Caco-2 (cell line): ENCODE measurements at regions not wholly inside any gene's neighbourhood (a gene's known extent, or its start where the extent isn't known, plus 50 kb on each side); places are given as distances from the start of the nearest gene placed in this dataset.

Experiments used
- BruUV-seq: library from RNA; stranded (reverse); fragments of 400-500 nt; replicated peaks from 2 replicates; lab custom pipeline; 2021; lab: Mats Ljungman, UMichigan
- CTCF ChIA-PET: fragments of 300-600 bp; sonication (Branson Sonifier 250); formaldehyde crosslinking; loops from one replicate; lab custom pipeline; 2022; ENCODE audit warnings: antibody characterized with exemption; lab: Charles Lee
- POLR2A ChIA-PET: fragments of 300-600 bp; sonication (Branson Sonifier 250); formaldehyde crosslinking; loops from one replicate; lab custom pipeline; 2022; ENCODE audit warnings: antibody characterized with exemption; lab: Charles Lee
- DNase-seq, 2 experiments: peaks; one replicate each; pipeline versions ENCODE4 v3.0.0 to v3.0.0-alpha.2; 2020 to 2022
- H3K27me3 ChIP-seq: replicated peaks from 2 replicates; pipeline ENCODE4 v1.6.0; 2011; ENCODE audit warnings: low read length; ENCODE audit not compliant: control insufficient read depth, insufficient read depth
- H3K36me3 ChIP-seq: 2 replicates; pipeline ENCODE4 v1.5.1; 2011; ENCODE audit warnings: low read length; ENCODE audit not compliant: control insufficient read depth, insufficient read depth
- H3K4me1 ChIP-seq: fragments of 250-450 bp; sonication (Bioruptor Pico); 2 replicates; pipeline ENCODE4 v1.5.1; 2020; ENCODE audit warnings: mild to moderate bottlenecking
- H3K4me3 ChIP-seq: 2 replicates; pipeline ENCODE4 v1.5.1; 2011; ENCODE audit warnings: low read depth, mild to moderate bottlenecking, control low read depth, low read length
- H3K9me3 ChIP-seq: fragments of 250-450 bp; sonication (Bioruptor Pico); 2 replicates; pipeline ENCODE4 v1.5.1; 2020; ENCODE audit warnings: mild to moderate bottlenecking, moderate library complexity
- H3K27ac Mint-ChIP-seq: one replicate; pipeline ENCODE4 v1.8.0; 2022; ENCODE audit warnings: mixed read lengths; ENCODE audit not compliant: unreplicated experiment
- H3K27me3 Mint-ChIP-seq: one replicate; pipeline ENCODE4 v1.8.0; 2022; ENCODE audit warnings: mixed read lengths; ENCODE audit not compliant: insufficient read depth, unreplicated experiment
- H3K36me3 Mint-ChIP-seq: one replicate; pipeline ENCODE4 v1.8.0; 2022; ENCODE audit warnings: mild to moderate bottlenecking, mixed read lengths; ENCODE audit not compliant: insufficient read depth, unreplicated experiment
- H3K4me1 Mint-ChIP-seq: one replicate; pipeline ENCODE4 v1.8.0; 2022; ENCODE audit warnings: low read depth, mixed read lengths; ENCODE audit not compliant: unreplicated experiment
- H3K4me3 Mint-ChIP-seq: one replicate; pipeline ENCODE4 v1.8.0; 2022; ENCODE audit warnings: mild to moderate bottlenecking, moderate library complexity, mixed read lengths; ENCODE audit not compliant: unreplicated experiment
- H3K9me3 Mint-ChIP-seq: one replicate; pipeline ENCODE4 v1.8.0; 2022; ENCODE audit warnings: mixed read lengths; ENCODE audit not compliant: unreplicated experiment
- CTCF ChIP-seq, 2 experiments: fragments of 200-600 bp in 1 of 2; IDR thresholded peaks; 1 replicate in 1 of 2; 2 replicates in 1 of 2; pipeline versions ENCODE4 v1.5.1 to v1.8.0; 2011 to 2022; ENCODE audit warnings: antibody characterized with exemption in 1 of 2, control low read depth in 1 of 2, inconsistent platforms in 1 of 2, low read depth in 1 of 2, low read length in 1 of 2, mild to moderate bottlenecking in 1 of 2, moderate library complexity in 1 of 2; ENCODE audit not compliant: insufficient read depth in 1 of 2, severe bottlenecking in 1 of 2, unreplicated experiment in 1 of 2
- intact Hi-C: fragments of 100-400 bp; cut with micrococcal nuclease; formaldehyde crosslinking; loops from one replicate; pipeline ENCODE4 v1.10.0; 2022; ENCODE audit not compliant: unreplicated experiment

GRCh38 chr2:12099374-12099773, 352.9 kb downstream of the LPIN1 start:
- peaks cover 11% of the 10 kb centered on the region for H3K27me3 Mint-ChIP-seq

GRCh38 chr2:12102679-12103078, 356.2 kb downstream of the LPIN1 start:
- H3K4me1 Mint-ChIP-seq = no peaks in the 10 kb centered on the region
- no peak for TF ChIP-seq CTCF (IDR thresholded peaks at IDR 0.05; ENCODE audit: insufficient read depth in 1 of 2, low read depth in 1 of 2, low read length in 1 of 2, severe bottlenecking in 1 of 2, unreplicated experiment in 1 of 2)
- H3K27me3 Mint-ChIP-seq = peaks cover 6% of the 10 kb centered on the region
- no peak overlapping the region for H3K27ac Mint-ChIP-seq
- ChIA-PET CTCF (no interaction called here), POLR2A (no interaction called here)
- no peak overlapping the region for H3K4me3 Mint-ChIP-seq
- Histone ChIP-seq H3K9me3 (no peaks in the 10 kb centered on the region), H3K4me1 (no peaks in the 10 kb centered on the region), H3K36me3 (no peaks in the 10 kb centered on the region), H3K27me3 (no peaks in the 10 kb centered on the region), H3K4me3 (no peak overlapping the region)
- no peak for DNase-seq
- H3K36me3 Mint-ChIP-seq = no peaks in the 10 kb centered on the region
- no TSS peak for BruUV-seq
- no peaks in the 10 kb centered on the region for H3K9me3 Mint-ChIP-seq
- intact Hi-C loops = no loop called here

More at GRCh38 chr2:12099374-12099773, 352.9 kb downstream of the LPIN1 start:
- Mint-ChIP-seq H3K27ac (no peak overlapping the region), H3K9me3 (no peaks in the 10 kb centered on the region), H3K36me3 (no peaks in the 10 kb centered on the region), H3K4me3 (no peak overlapping the region), H3K4me1 (no peaks in the 10 kb centered on the region)
- no TSS peak for BruUV-seq
- POLR2A ChIA-PET = no interaction called here
- Histone ChIP-seq H3K9me3 (no peaks in the 10 kb centered on the region), H3K4me3 (no peak overlapping the region), H3K4me1 (no peaks in the 10 kb centered on the region), H3K27me3 (no peaks in the 10 kb centered on the region), H3K36me3 (no peaks in the 10 kb centered on the region)
- DNase-seq = no peak
- intact Hi-C loops = no loop called here
- TF ChIP-seq CTCF (IDR thresholded peaks at IDR 0.05; ENCODE audit: insufficient read depth in 1 of 2, low read depth in 1 of 2, low read length in 1 of 2, severe bottlenecking in 1 of 2, unreplicated experiment in 1 of 2) = no peak
- CTCF ChIA-PET = no interaction called here

GRCh38 chr2:12105180-12105579, 358.7 kb downstream of the LPIN1 start:
- peaks cover 10% of the 10 kb centered on the region for H3K27me3 Mint-ChIP-seq

More at GRCh38 chr2:12105180-12105579, 358.7 kb downstream of the LPIN1 start:
- Histone ChIP-seq H3K27me3 (no peaks in the 10 kb centered on the region), H3K4me1 (no peaks in the 10 kb centered on the region), H3K9me3 (no peaks in the 10 kb centered on the region), H3K4me3 (no peak overlapping the region), H3K36me3 (no peaks in the 10 kb centered on the region)
- CTCF ChIA-PET = no interaction called here
- Mint-ChIP-seq H3K9me3 (no peaks in the 10 kb centered on the region), H3K4me3 (no peak overlapping the region), H3K36me3 (no peaks in the 10 kb centered on the region), H3K4me1 (no peaks in the 10 kb centered on the region), H3K27ac (no peak overlapping the region)
- TF ChIP-seq CTCF (IDR thresholded peaks at IDR 0.05; ENCODE audit: insufficient read depth in 1 of 2, low read depth in 1 of 2, low read length in 1 of 2, severe bottlenecking in 1 of 2, unreplicated experiment in 1 of 2) = no peak
- POLR2A ChIA-PET = no interaction called here
- no TSS peak for BruUV-seq
- no peak for DNase-seq
- intact Hi-C loops = no loop called here
